ENCODE measurements at regions not wholly inside any gene's neighbourhood (a gene's known extent, or its start where the extent isn't known, plus 50 kb on each side); places are given as distances from the start of the nearest gene placed in this dataset.

- TF ChIP-seq CTCF (conservative IDR thresholded peaks at IDR 0.05) (no peak), EZH2 (IDR thresholded peaks at IDR 0.05; ENCODE audit: low read depth) (no peak)
Measured at GRCh38 chr5:143760755-143761154, 51.2 kb upstream of the HMHB1 start.

Data from PC-9 (cell line).